SK-N-SH treated with all-trans-retinoic acid at 6 μM for 48 hours (cell line): ENCODE measurements at regions not wholly inside any gene's neighbourhood (a gene's known extent, or its start where the extent isn't known, plus 50 kb on each side); places are given as distances from the start of the nearest gene placed in this dataset.

Experiments
- ATAC-seq: fragments of 200-7000 bp; cut with Tn5 transposase; 3 replicates; pipeline ENCODE4 v1.9.1; 2020; ENCODE audit warnings: mild to moderate bottlenecking, moderate library complexity
- ARNTL ChIP-seq: fragments of 450-650 bp; formaldehyde crosslinking; IDR thresholded peaks from 2 replicates; pipeline ENCODE4 v1.5.0; 2020; ENCODE audit warnings: low read depth, mild to moderate bottlenecking, moderate library complexity, borderline replicate concordance
- BACH2 ChIP-seq: fragments of 250-450 bp; sonication (Bioruptor Pico); IDR thresholded peaks from 2 replicates; pipeline ENCODE4 v1.9.0; 2021; ENCODE audit warnings: mild to moderate bottlenecking, borderline replicate concordance
- CSDC2 ChIP-seq: fragments of 250-450 bp; sonication (Bioruptor Pico); IDR thresholded peaks from 2 replicates; pipeline ENCODE4 v1.5.0; 2020; ENCODE audit warnings: mild to moderate bottlenecking, moderate library complexity
- CSRNP3 ChIP-seq: fragments of 250-450 bp; sonication (Bioruptor Pico); IDR thresholded peaks from 2 replicates; pipeline ENCODE4 v1.5.1; 2021; ENCODE audit warnings: mild to moderate bottlenecking, moderate library complexity
- ESRRG ChIP-seq: fragments of 250-450 bp; sonication (Bioruptor Pico); IDR thresholded peaks from 2 replicates; pipeline ENCODE4 v1.6.1; 2021; ENCODE audit warnings: mild to moderate bottlenecking
- GLIS3 ChIP-seq: fragments of 250-450 bp; sonication (Bioruptor Pico); IDR thresholded peaks from 2 replicates; pipeline ENCODE4 v1.5.0; 2020; ENCODE audit warnings: mild to moderate bottlenecking, moderate library complexity
- OSR1 ChIP-seq: fragments of 250-450 bp; sonication (Bioruptor Pico); IDR thresholded peaks from 2 replicates; pipeline ENCODE4 v1.8.0; 2022; ENCODE audit warnings: moderate library complexity, mild to moderate bottlenecking, inconsistent platforms
- PATZ1 ChIP-seq: fragments of 250-450 bp; sonication (Bioruptor Pico); IDR thresholded peaks from 2 replicates; pipeline ENCODE4 v1.8.0; 2020; ENCODE audit warnings: mild to moderate bottlenecking, moderate library complexity, borderline replicate concordance
- SNAI2 ChIP-seq: fragments of 250-450 bp; sonication (Bioruptor Pico); IDR thresholded peaks from 2 replicates; pipeline ENCODE4 v1.5.0; 2020; ENCODE audit warnings: mild to moderate bottlenecking, moderate library complexity
- TCF4 ChIP-seq: fragments of 250-450 bp; sonication (Bioruptor Pico); IDR thresholded peaks from 2 replicates; pipeline ENCODE4 v1.8.0; 2021; ENCODE audit warnings: mild to moderate bottlenecking, moderate library complexity, borderline replicate concordance
- TSHZ2 ChIP-seq: fragments of 250-450 bp; sonication (Bioruptor Pico); IDR thresholded peaks from 2 replicates; pipeline ENCODE4 v1.5.0; 2020; ENCODE audit warnings: mild to moderate bottlenecking, moderate library complexity
- ZC3H10 ChIP-seq: fragments of 250-450 bp; sonication (Bioruptor Pico); IDR thresholded peaks from 2 replicates; pipeline ENCODE4 v1.5.1; 2021; ENCODE audit warnings: mild to moderate bottlenecking, moderate library complexity
- ZFP3 ChIP-seq: fragments of 250-450 bp; sonication (Bioruptor Pico); IDR thresholded peaks from 2 replicates; pipeline ENCODE4 v1.5.0; 2020; ENCODE audit warnings: mild to moderate bottlenecking, moderate library complexity
- ZFP30 ChIP-seq: fragments of 450-650 bp; formaldehyde crosslinking; IDR thresholded peaks from 2 replicates; pipeline ENCODE4 v1.5.0; 2022; ENCODE audit warnings: mild to moderate bottlenecking, moderate library complexity
- ZNF70 ChIP-seq: fragments of 450-650 bp; formaldehyde crosslinking; IDR thresholded peaks from 2 replicates; pipeline ENCODE4 v1.5.0; 2020; ENCODE audit warnings: mild to moderate bottlenecking, moderate library complexity
- ZNF8 ChIP-seq: fragments of 450-650 bp; formaldehyde crosslinking; IDR thresholded peaks from 2 replicates; pipeline ENCODE4 v1.5.0; 2020; ENCODE audit warnings: mild to moderate bottlenecking, moderate library complexity
- TF ChIP-seq, protein P1 (sequence below): fragments of 250-450 bp; sonication (Bioruptor Pico); IDR thresholded peaks from 2 replicates; pipeline ENCODE4 v1.8.0; 2021; ENCODE audit warnings: low read depth, mild to moderate bottlenecking, moderate library complexity, borderline replicate concordance
- TF ChIP-seq, protein P2 (sequence below): fragments of 250-450 bp; sonication (Bioruptor Pico); IDR thresholded peaks from 2 replicates; pipeline ENCODE4 v1.5.1; 2020; ENCODE audit warnings: low read depth, mild to moderate bottlenecking, moderate library complexity

GRCh38 chr14:98840511-98840910, 431.5 kb downstream of the BCL11B start (continued):
- TF ChIP-seq, protein P1, sequence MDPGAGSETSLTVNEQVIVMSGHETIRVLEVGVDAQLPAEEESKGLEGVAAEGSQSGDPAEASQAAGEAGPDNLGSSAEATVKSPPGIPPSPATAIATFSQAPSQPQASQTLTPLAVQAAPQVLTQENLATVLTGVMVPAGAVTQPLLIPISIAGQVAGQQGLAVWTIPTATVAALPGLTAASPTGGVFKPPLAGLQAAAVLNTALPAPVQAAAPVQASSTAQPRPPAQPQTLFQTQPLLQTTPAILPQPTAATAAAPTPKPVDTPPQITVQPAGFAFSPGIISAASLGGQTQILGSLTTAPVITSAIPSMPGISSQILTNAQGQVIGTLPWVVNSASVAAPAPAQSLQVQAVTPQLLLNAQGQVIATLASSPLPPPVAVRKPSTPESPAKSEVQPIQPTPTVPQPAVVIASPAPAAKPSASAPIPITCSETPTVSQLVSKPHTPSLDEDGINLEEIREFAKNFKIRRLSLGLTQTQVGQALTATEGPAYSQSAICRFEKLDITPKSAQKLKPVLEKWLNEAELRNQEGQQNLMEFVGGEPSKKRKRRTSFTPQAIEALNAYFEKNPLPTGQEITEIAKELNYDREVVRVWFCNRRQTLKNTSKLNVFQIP (CRISPR knock-in tag), result no peak
- no peak for TF ChIP-seq ZFP30 (CRISPR knock-in tag)
- TF ChIP-seq GLIS3 (CRISPR knock-in tag), result no peak
- TF ChIP-seq, protein P2, sequence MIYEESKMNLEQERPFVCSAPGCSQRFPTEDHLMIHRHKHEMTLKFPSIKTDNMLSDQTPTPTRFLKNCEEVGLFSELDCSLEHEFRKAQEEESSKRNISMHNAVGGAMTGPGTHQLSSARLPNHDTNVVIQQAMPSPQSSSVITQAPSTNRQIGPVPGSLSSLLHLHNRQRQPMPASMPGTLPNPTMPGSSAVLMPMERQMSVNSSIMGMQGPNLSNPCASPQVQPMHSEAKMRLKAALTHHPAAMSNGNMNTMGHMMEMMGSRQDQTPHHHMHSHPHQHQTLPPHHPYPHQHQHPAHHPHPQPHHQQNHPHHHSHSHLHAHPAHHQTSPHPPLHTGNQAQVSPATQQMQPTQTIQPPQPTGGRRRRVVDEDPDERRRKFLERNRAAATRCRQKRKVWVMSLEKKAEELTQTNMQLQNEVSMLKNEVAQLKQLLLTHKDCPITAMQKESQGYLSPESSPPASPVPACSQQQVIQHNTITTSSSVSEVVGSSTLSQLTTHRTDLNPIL (CRISPR knock-in tag), result no peak
- no peak for TF ChIP-seq ARNTL
- TF ChIP-seq ZC3H10, result no peak
- no peak for TF ChIP-seq OSR1
- TF ChIP-seq ZNF8, result no peak
- TF ChIP-seq SNAI2 (CRISPR knock-in tag), result no peak
- TF ChIP-seq, all 23 proteins: peak for 0

GRCh38 chr14:98844456-98844855, 427.5 kb downstream of the BCL11B start:
- TF ChIP-seq BACH2 (CRISPR knock-in tag) (no peak), ZNF70 (CRISPR knock-in tag) (no peak), ZFP3 (CRISPR knock-in tag) (no peak), TSHZ2 (CRISPR knock-in tag) (no peak), TCF4 (CRISPR knock-in tag) (no peak), PATZ1 (no peak), CSDC2 (no peak), ESRRG (CRISPR knock-in tag) (no peak), ZFP30 (CRISPR knock-in tag) (no peak)
- TF ChIP-seq, protein P1 (CRISPR knock-in tag), result no peak
- TF ChIP-seq, all 23 proteins: peak for 0
- ATAC-seq, result no peak

GRCh38 chr14:98847521-98848468, 424.2 kb downstream of the BCL11B start:
- no peak for ATAC-seq
- no peak for TF ChIP-seq GLIS3 (CRISPR knock-in tag)
- TF ChIP-seq ARNTL, result no peak
- TF ChIP-seq, protein P2 (CRISPR knock-in tag), result no peak
- no peak for TF ChIP-seq CSRNP3 (CRISPR knock-in tag)
- no peak for TF ChIP-seq ZNF70 (CRISPR knock-in tag)
- no peak for TF ChIP-seq ZFP30 (CRISPR knock-in tag)
- TF ChIP-seq ESRRG (CRISPR knock-in tag), result no peak
- TF ChIP-seq PATZ1, result no peak
- no peak for TF ChIP-seq ZNF8
- TF ChIP-seq, protein P1 (CRISPR knock-in tag), result no peak
- no peak for TF ChIP-seq SNAI2 (CRISPR knock-in tag)
